GM12873 (cell line): ENCODE measurements at regions not wholly inside any gene's neighbourhood (a gene's known extent, or its start where the extent isn't known, plus 50 kb on each side); places are given as distances from the start of the nearest gene placed in this dataset.

ENCODE experiments used
- TF ChIP-seq, protein P1 (sequence below): IDR thresholded peaks from 2 replicates; pipeline ENCODE4 v1.5.1; 2012; ENCODE audit warnings: low read depth, mild to moderate bottlenecking, moderate library complexity, low read length, control low read depth; ENCODE audit not compliant: insufficient read depth; ENCODE audit errors: missing control alignments

DNA sequence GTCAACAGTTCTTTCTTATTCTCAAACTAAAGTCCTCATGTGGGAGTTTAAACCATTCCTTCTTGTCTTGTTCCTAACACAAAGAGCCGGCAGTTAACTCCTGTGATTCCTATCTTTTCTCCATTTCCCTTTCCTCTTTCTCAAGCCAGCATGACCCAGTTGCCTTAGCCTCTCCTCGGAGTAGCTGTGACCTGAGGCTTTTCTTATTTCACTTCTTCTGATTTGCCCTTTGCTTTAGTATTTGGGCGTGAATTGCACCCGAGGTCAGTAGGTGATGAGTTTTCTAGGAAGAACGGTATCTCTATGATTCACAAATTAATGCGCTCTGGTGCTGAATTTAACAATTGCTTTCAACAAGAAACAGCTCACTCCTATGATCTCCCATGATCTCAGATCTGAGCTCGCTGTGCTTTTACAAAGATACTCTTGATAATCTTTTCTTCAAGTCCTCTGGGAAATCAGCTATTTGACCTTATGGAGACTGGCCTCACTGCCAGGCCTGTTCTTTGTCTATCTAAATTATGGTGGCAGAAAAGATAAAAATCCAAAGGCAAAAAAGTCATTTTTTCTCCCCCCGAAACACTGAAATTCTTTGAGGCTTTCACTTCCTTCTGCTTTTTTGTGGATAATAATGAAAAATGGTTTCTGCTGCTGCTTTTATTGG is 184.6 kb downstream of the JCAD start:
- TF ChIP-seq, protein P1, sequence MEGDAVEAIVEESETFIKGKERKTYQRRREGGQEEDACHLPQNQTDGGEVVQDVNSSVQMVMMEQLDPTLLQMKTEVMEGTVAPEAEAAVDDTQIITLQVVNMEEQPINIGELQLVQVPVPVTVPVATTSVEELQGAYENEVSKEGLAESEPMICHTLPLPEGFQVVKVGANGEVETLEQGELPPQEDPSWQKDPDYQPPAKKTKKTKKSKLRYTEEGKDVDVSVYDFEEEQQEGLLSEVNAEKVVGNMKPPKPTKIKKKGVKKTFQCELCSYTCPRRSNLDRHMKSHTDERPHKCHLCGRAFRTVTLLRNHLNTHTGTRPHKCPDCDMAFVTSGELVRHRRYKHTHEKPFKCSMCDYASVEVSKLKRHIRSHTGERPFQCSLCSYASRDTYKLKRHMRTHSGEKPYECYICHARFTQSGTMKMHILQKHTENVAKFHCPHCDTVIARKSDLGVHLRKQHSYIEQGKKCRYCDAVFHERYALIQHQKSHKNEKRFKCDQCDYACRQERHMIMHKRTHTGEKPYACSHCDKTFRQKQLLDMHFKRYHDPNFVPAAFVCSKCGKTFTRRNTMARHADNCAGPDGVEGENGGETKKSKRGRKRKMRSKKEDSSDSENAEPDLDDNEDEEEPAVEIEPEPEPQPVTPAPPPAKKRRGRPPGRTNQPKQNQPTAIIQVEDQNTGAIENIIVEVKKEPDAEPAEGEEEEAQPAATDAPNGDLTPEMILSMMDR: no peak

DNA sequence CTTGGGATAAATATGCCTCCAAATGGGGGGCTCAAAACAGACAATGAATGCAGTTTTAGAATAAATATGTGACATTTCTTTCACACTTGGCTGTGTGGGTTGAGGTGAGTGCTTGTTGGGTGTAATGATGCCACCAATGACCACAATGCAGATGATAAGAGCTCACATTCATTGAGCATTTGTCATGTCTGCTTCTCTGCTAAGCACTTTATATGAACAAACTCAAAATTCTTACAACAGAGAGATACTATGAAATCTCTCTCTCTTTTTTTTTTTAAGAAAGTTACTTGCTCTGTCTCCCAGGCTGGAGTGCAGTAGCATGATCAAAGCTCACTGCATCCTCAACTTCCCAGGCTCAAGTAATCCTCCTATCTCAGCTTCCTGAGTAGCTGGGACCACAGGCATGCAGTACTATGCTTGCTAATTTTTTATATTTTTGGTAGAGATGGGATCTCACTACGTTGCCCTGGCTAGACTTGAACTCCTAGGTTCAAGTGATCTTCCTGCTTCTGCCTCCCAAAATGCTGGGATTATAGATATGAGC is 185.4 kb downstream of the JCAD start:
- TF ChIP-seq, protein P1: no peak

DNA sequence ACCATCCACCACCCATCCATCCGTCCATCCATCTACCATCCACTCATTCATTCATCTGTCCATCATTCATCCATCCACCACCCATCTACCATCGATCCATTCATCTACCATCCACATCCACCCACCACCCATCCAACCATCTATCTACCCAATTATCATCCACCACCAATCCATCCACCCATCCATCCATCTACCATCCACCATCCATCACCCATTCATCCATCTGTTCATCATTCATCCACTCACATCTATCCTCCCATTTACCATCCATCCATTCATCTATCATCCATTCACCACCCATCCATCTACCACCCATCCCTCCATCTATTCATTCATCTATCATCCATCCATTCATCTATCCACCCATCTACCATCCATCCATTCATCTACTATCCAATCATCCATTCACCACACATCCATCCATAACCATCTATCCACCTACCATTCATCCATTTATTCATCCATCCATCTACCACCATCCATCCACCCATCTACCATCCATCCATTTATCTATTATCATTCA is 188.8 kb downstream of the JCAD start:
- TF ChIP-seq, protein P1: no peak

DNA sequence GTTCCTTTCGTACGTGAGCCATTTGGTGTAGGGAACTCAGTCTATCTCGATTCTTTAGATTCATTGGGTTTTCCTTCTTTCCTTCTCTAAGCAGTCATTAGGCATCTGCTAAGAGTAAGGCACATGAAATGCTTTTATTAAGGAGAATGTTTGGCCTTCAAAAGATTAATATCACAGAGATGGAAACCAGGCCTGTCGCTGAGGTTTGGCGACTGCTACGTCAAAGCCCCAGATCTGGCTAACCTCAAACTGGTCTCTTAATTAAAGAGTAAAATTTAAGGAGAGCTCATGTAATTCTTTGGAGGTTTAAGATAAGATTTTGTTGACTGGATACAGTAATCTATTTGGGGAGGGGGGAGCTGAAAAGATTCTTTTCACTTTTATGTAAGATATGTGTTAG is 189.8 kb downstream of the JCAD start:
- TF ChIP-seq, protein P1: no peak

DNA sequence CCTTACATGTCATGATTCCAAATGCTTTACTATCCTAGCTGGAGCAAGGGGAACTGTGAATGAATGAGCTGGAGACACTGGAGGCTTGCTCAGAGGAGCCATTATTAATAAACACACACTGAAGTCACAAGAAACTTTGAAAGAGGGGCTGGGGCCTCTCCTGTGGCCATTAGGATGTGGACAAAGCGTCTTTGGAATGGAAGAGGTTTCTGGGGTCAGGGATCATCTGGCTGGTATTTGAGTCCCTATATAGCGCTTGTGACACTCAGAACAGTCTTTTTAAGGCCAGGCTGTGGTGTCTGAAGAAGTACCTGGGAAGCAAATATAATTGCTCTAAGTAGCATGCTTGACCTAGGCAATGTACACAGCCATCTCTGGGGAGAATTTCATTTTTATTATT is 193.0 kb downstream of the JCAD start:
- TF ChIP-seq, protein P1: no peak

DNA sequence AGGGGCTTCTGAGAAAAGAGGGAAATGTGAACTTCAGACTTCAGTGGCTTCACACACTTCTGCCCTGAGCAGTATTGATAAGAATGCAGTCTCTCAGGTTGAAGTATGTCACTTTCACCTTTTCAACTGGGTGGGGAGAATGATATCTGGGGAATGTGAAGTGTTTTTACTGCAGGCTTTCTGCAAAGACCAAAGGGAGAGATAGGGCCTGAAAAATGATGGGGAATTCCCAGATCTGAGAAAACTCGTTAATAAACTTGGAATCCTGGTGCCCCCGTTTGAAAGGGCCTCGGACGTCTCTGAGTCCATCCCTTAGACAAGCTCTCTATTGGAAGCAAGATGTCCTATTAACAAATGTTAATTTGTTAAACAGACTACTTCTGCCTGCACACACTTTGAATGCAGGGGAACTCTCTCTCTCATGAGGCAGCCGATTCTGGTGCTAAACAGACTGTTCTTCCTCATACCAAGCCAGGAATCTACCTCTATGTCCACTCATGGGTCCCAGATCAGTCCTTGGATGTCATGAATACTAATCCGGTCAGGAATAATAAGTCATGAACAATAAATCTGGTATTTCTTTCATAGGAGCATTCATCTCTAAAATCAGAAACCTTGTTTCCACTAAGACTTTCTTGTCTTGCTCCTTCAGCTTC is 193.6 kb downstream of the JCAD start:
- TF ChIP-seq, protein P1: no peak

DNA sequence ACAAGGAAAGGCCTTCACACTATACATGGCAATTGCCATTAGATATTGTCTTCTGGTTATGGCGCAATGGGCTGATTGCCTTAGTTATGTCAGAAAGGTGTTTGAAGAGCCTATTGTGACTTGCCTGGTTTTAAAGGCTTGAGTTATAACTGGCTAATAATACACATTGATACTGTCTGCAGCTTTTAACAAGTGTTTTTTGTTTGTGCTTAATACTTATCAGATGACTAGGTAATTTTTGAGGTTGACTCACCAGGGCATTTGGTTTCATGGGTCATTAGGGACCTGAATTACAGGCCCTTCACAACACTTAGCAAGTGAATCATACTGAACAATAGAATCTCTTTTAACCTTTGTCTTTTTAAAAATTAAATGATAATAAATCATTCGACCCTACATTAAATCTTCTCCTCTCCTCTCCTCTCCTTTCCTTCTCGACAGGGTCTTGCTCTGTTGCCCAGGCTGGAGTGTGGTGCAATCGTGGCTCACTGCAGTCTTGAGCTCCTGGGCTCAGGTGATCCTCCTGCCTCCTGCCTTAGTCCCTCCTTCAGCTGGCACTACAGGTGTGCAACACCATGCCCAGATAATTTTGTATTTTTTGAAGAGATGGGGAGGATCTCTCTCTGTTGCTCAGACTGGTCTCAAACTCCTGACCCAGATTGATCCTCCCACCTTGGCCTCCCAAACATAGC is 196.3 kb downstream of the JCAD start:
- TF ChIP-seq, protein P1: no peak
